HG03095 (cell line): ENCODE measurements at regions not wholly inside any gene's neighbourhood (a gene's known extent, or its start where the extent isn't known, plus 50 kb on each side); places are given as distances from the start of the nearest gene placed in this dataset.
A peak's percentile ranks its signal among the peaks of the same experiment; 100 is the strongest.

Source experiments
- ATAC-seq: cut with Tn5 transposase; IDR thresholded peaks from one replicate; pipeline ENCODE4 v1.9.1; 2021; ENCODE audit warnings: moderate library complexity; ENCODE audit not compliant: unreplicated experiment

GRCh38 chr6:25010902-25011625, 75.3 kb upstream of the RIPOR2 start:
- ATAC-seq, result no peak

GRCh38 chr6:25012657-25013056, 76.9 kb upstream of the RIPOR2 start:
- ATAC-seq, result no peak

DNA sequence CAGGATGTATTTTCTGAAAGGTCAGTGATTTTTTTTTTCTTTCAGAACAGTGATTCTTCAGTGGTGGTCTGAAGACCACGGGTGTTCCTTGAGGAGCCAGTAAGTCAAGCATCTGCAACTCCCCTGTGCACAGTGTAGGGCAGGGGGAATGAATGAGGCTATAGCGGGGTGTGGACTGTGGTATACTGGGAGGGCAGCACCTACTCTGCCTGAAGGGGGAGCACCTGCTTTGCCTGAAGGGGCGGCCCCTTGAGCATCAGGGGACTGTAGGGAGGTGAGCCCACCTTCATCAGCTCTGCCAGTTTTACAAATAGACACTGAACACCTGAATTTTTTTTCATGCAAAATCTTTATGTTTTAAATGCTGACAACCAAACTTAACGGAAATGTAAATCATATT, 77.5 kb upstream of the RIPOR2 start:
- peak; percentile 48 for ATAC-seq

DNA sequence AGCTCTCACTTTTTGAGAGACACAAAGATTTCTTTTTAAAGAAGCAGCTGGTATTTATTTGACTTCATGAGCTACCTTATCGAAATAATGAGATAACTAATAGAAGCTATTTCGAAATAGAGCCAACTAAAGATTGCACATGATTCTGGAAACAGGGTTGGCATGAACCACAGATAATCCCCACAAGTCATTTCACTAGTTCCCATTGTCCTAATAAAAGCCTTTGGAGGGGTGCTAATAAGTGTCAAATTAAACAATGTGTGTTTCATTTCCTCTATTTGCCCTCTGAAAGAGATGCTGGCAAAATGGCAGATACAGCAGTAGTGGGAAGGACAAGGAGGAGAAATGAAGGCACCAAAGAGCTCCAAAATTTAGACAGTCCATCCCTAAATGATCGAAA, 78.6 kb upstream of the RIPOR2 start:
- no peak for ATAC-seq

DNA sequence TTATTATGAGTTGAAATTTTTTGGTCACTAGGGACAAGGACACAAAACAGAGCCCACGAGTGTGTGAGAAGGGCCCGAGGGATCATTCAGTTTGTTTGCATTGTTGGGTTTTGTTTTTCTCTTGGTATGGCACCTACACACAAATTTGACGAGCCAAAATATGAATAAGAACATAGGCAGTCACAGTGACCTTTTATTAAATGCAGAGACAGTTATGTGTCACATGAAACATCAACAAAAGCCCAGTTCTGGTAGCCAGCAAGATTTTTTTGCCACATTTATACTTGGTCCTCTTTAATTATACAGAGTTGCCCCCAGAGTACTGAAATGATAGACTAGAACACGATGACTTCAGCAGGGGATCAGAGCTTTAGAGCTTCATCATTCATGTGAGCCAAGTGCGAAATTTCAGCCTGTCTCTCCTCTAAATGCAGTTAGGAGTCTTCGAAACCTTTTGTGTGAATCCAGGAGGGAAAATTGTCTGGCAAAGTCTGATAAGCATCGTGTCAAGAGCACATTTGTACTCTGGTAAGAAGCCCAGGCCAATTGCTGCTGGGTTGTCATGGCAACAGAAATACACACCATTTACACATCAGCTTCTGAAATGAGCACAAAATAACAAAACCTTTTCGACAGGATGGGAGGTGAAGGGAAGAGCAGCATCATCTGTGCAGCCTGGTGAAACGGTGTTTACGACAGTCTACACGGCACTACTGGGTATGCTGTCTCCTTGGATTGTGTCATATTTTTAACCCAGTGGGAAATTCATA, 79.2 kb upstream of the RIPOR2 start:
- ATAC-seq, result no peak

DNA sequence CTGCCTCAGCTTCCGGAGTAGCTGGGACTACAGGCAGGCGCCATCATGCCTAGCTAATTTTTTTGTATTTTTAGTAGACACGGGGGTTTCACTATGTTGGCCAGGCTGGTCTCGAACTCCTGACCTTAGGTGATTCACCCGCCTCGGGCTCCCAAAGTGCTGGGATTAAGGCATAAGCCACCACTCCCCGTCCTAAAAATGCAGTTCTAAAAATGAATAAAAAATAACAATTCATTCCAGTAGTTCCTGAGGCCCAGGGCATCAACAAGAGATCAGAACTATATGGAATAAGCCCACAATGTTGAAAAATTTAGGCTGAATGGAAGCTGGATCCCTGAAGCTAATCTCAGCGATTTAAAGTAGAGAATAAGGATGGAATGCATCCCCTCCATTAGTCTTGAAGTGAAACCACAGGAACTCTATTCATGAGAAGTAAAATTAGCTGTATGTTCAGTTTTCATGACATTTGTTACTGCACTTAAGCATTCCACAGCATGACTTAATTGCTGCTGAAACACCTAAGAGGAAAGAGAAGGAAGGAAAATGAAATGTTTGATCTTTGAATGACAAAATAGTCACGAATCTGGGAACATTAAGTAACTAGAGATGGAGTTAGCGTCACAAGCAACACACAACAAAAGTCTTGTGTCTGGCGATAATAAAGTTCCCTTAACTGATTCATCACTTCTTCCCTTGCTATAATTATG, 80.4 kb upstream of the RIPOR2 start:
- ATAC-seq, result no peak

GRCh38 chr6:25017486-25017885, 81.7 kb upstream of the RIPOR2 start:
- ATAC-seq, result no peak

GRCh38 chr6:25017932-25018567, 82.3 kb upstream of the RIPOR2 start:
- ATAC-seq, result peak; percentile 71

GRCh38 chr6:25018568-25018954, 82.8 kb upstream of the RIPOR2 start:
- no peak for ATAC-seq

- no peak for ATAC-seq
Measured at GRCh38 chr6:25022140-25022553, 86.4 kb upstream of the RIPOR2 start.

GRCh38 chr6:25023781-25024180, 88.0 kb upstream of the RIPOR2 start:
- no peak for ATAC-seq

GRCh38 chr6:25024821-25025220, 89.1 kb upstream of the RIPOR2 start:
- no peak for ATAC-seq

DNA sequence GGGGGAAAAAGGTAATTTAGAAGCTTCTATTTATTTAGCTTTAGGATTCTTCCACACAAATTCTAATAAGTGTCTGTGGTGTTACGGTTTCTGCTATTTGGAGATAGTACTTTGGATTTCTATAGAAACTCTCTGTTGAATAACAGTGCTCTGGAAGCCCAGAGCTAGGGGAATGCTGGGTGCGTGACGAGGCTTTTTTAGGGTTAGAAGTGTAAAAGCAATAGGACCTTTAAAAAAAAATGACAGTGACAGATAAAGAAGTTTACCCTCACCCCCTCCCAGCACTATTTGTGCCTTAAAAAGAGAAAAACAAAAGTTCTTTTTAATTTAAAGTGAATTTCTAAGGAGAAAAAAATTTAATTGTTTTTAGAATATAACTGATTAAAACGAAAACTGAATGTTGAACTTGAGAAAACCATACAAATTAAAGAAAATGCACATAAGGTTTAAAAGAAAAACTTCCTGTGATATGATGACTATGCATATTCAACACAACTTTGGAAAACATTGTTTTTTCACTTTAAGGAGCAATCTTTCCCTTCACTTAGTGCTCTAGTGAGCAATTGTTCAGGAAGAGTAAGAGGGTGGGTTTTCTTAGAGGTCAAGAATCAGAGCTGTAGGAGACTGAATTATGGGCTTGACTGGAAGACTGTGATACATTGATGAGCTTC, 89.6 kb upstream of the RIPOR2 start:
- no peak for ATAC-seq

DNA sequence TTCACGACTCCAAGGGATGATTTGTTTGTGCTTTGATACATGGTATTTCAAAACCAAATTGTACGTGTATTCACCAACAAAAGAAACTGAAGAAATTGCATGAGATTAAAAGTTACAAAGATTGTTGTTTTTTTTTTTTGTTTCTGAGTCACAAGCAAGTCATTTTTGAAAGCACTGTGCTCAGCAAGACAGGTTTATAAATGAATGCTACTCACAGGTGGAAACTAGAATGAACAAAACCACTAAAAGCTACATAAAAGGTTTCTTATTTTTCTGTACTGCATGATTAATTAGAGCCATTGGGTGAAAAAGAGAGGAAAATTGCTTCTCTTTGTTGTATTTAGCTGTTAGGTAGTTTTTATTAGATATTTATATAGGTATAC, 90.2 kb upstream of the RIPOR2 start:
- ATAC-seq, result no peak

DNA sequence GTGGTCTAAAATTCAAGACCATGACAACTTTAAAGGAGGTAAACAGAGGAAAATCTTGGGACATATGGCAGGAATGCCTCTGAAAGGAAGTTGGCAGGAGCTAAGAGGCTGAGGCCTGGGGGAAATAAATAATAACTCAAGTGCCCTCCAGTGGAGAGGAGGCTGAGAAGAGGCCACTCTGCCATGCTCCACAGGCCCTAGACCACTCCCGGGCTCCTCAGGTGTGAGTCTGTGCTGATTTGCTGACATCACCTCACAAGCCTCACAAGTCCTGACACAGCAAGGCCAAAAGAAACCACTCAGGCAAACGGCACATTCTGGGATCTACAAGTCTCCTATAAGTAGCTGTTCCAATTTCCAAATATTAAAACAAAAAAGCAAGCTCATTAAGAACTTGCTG, 91.0 kb upstream of the RIPOR2 start:
- peak; percentile 10 for ATAC-seq

DNA sequence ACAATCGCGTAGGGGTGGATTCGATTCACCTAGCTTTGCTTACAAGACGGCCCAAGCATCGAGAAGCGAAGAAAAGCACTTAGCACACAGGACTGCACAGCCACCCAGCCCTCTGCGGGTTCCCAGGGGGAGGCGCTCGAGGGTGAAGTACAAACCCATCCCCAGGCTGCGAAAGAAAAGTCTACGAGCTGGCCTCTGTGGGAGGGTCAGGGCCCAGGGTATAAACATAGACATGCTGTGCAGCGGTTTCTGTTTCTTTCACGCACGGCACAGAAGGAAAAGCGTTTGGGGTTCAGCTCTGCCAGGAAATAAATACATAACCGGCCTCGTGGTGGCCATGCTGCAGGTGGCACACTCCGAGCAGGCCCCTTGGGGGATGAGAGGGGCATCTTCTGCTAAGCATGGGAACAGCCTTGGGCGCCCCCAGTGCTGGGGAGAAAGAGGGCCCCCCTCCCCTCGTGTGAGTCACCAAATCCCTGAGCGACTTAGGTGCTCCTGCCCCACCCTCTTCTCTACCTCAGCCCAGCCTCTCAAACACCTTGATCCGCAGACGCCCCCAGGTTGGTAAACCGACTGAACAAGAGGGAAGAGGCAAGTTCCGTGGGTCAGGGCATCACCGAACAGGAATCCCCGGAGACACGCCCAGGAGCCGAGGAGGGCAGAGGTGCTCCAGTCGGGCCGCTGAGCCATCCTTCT, 91.6 kb upstream of the RIPOR2 start:
- ATAC-seq, result peak; percentile 95

DNA sequence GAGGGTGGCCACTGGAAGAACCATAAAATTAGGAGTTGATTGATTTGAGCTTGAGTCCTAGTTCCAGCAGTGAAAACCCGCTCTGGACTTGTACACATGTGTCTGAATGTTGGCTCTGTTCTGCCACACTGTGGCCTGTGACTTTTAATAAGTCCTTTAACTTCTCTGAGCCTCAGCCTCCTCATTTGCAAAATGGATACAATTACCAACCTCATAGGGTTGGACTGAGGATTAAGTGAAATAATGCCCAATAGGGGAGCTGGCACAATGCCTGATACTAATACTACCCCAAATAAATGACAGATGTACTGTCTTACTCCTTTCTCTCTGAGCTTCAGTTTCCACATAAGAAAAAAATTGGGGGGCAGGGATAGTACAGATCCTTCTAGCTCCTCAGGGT, 92.6 kb upstream of the RIPOR2 start:
- ATAC-seq, result no peak

DNA sequence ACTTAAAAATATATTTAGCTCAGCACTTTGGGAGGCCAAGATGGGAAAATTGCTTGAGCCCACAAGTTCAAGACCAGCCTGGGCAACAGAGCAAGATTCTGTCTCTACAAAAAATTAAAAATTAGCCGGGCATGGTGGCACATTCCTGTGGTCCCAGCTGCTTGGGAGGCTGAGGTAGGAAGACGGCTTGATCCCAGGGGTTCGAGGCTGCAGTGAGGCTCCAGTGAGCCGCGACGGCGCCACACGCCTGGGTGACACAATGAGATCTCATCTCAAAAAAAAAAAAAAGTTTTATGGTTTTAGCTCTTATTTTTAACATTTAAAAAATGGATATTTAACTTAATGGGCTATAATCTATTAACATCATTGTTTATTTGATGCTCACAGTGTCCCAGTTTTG, 97.2 kb upstream of the RIPOR2 start:
- no peak for ATAC-seq

GRCh38 chr6:25034431-25034921, 98.7 kb upstream of the RIPOR2 start:
- ATAC-seq, result no peak

DNA sequence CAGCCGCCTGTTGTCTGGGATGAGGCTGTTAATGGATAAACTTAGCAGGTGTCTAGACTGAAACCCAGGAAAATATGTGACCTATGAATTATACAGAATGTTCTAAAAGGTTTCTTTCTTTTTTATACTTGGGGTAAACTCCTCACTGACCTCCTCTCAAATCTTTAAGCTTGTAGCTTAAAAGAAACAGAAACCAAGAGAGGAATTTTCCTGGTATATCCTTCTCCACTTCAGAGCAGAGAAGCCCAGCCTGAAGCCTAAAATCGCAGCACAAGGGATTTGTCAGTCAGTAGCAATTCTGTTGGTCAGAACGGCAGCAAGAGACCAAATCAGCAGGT, 99.4 kb upstream of the RIPOR2 start:
- peak; percentile 28 for ATAC-seq
